IMR-90 (cell line): ENCODE measurements at regions not wholly inside any gene's neighbourhood (a gene's known extent, or its start where the extent isn't known, plus 50 kb on each side); places are given as distances from the start of the nearest gene placed in this dataset.

Experiments used
- ATAC-seq: fragments of 200-7000 bp; cut with Tn5 transposase; 2 replicates; pipeline ENCODE4 v1.9.1; 2020; ENCODE audit warnings: low read depth, mild to moderate bottlenecking, moderate library complexity
- BruUV-seq: library from RNA; stranded (reverse); fragments of 400-500 nt; replicated peaks from 2 replicates; lab custom pipeline; 2021; lab: Mats Ljungman, UMichigan
- CTCF ChIA-PET: fragments of 300-600 bp; formaldehyde crosslinking; extraction: SDS; loops from one replicate; lab custom pipeline; 2021; ENCODE audit warnings: antibody characterized with exemption; lab: Yijun Ruan, JAX
- POLR2A ChIA-PET: fragments of 300-600 bp; sonication (Branson Sonifier 250); formaldehyde crosslinking; loops from one replicate; lab custom pipeline; 2022; ENCODE audit warnings: antibody characterized with exemption; ENCODE audit not compliant: unreplicated experiment; lab: Charles Lee
- DNase-seq: peaks from one replicate; pipeline ENCODE4 v3.0.0; 2013
- H2AFZ ChIP-seq: replicated peaks from 2 replicates; pipeline ENCODE3; 2013; ENCODE audit warnings: low read length, mild to moderate bottlenecking; ENCODE audit not compliant: poor library complexity
- H2AK5ac ChIP-seq: 2 replicates; pipeline ENCODE4 v1.6.1; 2013; ENCODE audit warnings: low read depth, low read length, inconsistent platforms
- H2AK9ac ChIP-seq: replicated peaks from 2 replicates; pipeline ENCODE3; 2013; ENCODE audit warnings: mild to moderate bottlenecking, low read depth, low read length, moderate library complexity; ENCODE audit not compliant: poor library complexity
- H2BK120ac ChIP-seq: 2 replicates; pipeline ENCODE4 v1.6.1; 2013; ENCODE audit warnings: low read depth, low read length, inconsistent platforms
- H2BK15ac ChIP-seq: 3 replicates; pipeline ENCODE4 v1.6.1; 2013; ENCODE audit warnings: low read depth, low read length, inconsistent platforms
- H2BK20ac ChIP-seq: 2 replicates; pipeline ENCODE4 v1.6.1; 2013; ENCODE audit warnings: low read depth, mild to moderate bottlenecking, inconsistent platforms, low read length, moderate library complexity
- H2BK5ac ChIP-seq: 2 replicates; pipeline ENCODE4 v1.6.1; 2013; ENCODE audit warnings: mild to moderate bottlenecking, low read depth, low read length, inconsistent platforms; ENCODE audit not compliant: poor library complexity, severe bottlenecking
- H3K14ac ChIP-seq: replicated peaks from 2 replicates; pipeline ENCODE4 v1.6.1; 2013; ENCODE audit warnings: low read depth, low read length, inconsistent platforms
- H3K18ac ChIP-seq: 2 replicates; pipeline ENCODE4 v1.6.1; 2013; ENCODE audit warnings: low read depth, low read length, control low read depth
- H3K23ac ChIP-seq: 2 replicates; pipeline ENCODE4 v1.6.1; 2013; ENCODE audit warnings: low read depth, low read length, inconsistent platforms
- H3K27ac ChIP-seq: 2 replicates; pipeline ENCODE4 v1.5.1; 2013; ENCODE audit warnings: mild to moderate bottlenecking, control low read depth, low read length; ENCODE audit not compliant: insufficient read depth
- H3K27me3 ChIP-seq: 2 replicates; pipeline ENCODE4 v1.6.1; 2013; ENCODE audit warnings: low read length; ENCODE audit not compliant: control insufficient read depth, insufficient read depth
- H3K36me3 ChIP-seq: 2 replicates; pipeline ENCODE4 v1.6.1; 2013; ENCODE audit warnings: low read length, mixed read lengths; ENCODE audit not compliant: control insufficient read depth, insufficient read depth
- H3K4ac ChIP-seq: 2 replicates; pipeline ENCODE4 v1.6.1; 2013; ENCODE audit warnings: low read depth, low read length, inconsistent platforms
- H3K4me1 ChIP-seq: 2 replicates; pipeline ENCODE4 v1.6.1; 2013; ENCODE audit warnings: low read length, mixed read lengths; ENCODE audit not compliant: control insufficient read depth, insufficient read depth
- H3K4me2 ChIP-seq: 2 replicates; pipeline ENCODE4 v1.6.1; 2013; ENCODE audit warnings: low read depth, mild to moderate bottlenecking, control low read depth, low read length, moderate library complexity
- H3K4me3 ChIP-seq: 2 replicates; pipeline ENCODE4 v1.5.1; 2013; ENCODE audit warnings: low read depth, mild to moderate bottlenecking, control low read depth, low read length, moderate library complexity; ENCODE audit not compliant: insufficient read depth
- H3K56ac ChIP-seq: 2 replicates; pipeline ENCODE4 v1.6.1; 2013; ENCODE audit warnings: low read length, inconsistent platforms; ENCODE audit not compliant: insufficient read depth; ENCODE audit errors: extremely low read depth
- H3K79me1 ChIP-seq, 2 experiments: 2 replicates each; pipeline ENCODE4 v1.6.1; 2013; ENCODE audit warnings: low read length in 2 of 2, inconsistent platforms in 1 of 2, low read depth in 1 of 2
- H3K9ac ChIP-seq: 2 replicates; pipeline ENCODE4 v1.6.1; 2013; ENCODE audit warnings: low read depth, low read length, control low read depth
- H3K9me1 ChIP-seq: 2 replicates; pipeline ENCODE4 v1.6.1; 2013; ENCODE audit warnings: low read length, inconsistent platforms; ENCODE audit not compliant: insufficient read depth
- H3K9me3 ChIP-seq: 2 replicates; pipeline ENCODE4 v1.6.1; 2013; ENCODE audit warnings: low read length; ENCODE audit not compliant: control insufficient read depth, insufficient read depth
- H4K20me1 ChIP-seq: 2 replicates; pipeline ENCODE4 v1.6.1; 2013; ENCODE audit warnings: low read length, inconsistent platforms; ENCODE audit not compliant: insufficient read depth
- H4K5ac ChIP-seq: 2 replicates; pipeline ENCODE4 v1.6.1; 2013; ENCODE audit warnings: mild to moderate bottlenecking, low read depth, low read length, control low read depth
- H4K8ac ChIP-seq, 2 experiments: 2 replicates each; pipeline ENCODE4 v1.6.1; 2013; ENCODE audit warnings: low read depth in 2 of 2, low read length in 2 of 2, control low read depth in 1 of 2, inconsistent platforms in 1 of 2
- H4K91ac ChIP-seq: 2 replicates; pipeline ENCODE4 v1.6.1; 2013; ENCODE audit warnings: low read depth, low read length, inconsistent platforms; ENCODE audit not compliant: insufficient read depth
- BHLHE40 ChIP-seq: fragments of 150-350 bp; IDR thresholded peaks from 2 replicates; pipeline ENCODE4 v1.6.1; 2016; ENCODE audit warnings: mild to moderate bottlenecking, low read depth, low read length
- CHD1 ChIP-seq: IDR thresholded peaks from 2 replicates; pipeline ENCODE4 v1.6.1; 2012; ENCODE audit warnings: low read depth, low read length, improper control_type of control experiment
- FOS ChIP-seq: fragments of 150-350 bp; IDR thresholded peaks from 2 replicates; pipeline ENCODE4 v1.6.1; 2016; ENCODE audit warnings: low read depth, low read length
- NFE2L2 ChIP-seq: fragments of 150-350 bp; IDR thresholded peaks from 2 replicates; pipeline ENCODE4 v1.6.1; 2016; ENCODE audit warnings: low read depth, mild to moderate bottlenecking, low read length
- POLR2A ChIP-seq: IDR thresholded peaks from 2 replicates; pipeline ENCODE4 v1.6.1; 2012; ENCODE audit warnings: mild to moderate bottlenecking, low read depth, low read length
- SMC3 ChIP-seq: fragments of 150-350 bp; IDR thresholded peaks from 2 replicates; pipeline ENCODE4 v1.6.1; 2016; ENCODE audit warnings: low read depth, mild to moderate bottlenecking, antibody characterized with exemption, low read length, moderate library complexity
- WGBS, 2 experiments: methylation state at CpG; one replicate each; pipeline versions ENCODE4 v1.1.5 to v1.1.7; 2013; ENCODE audit warnings: missing lambda C conversion rate in 2 of 2; ENCODE audit not compliant: insufficient read length in 1 of 2; ENCODE audit errors: extremely low coverage in 2 of 2; 5-methylcytosine and 5-hydroxymethylcytosine counted together
- dilution Hi-C: fragments of 300-500 bp; cut with HindIII; formaldehyde crosslinking; loops from one replicate; pipeline ENCODE4 v1.14.3; 2018; ENCODE audit warnings: low sequenced_read_pairs; ENCODE audit not compliant: unreplicated experiment
- in situ Hi-C: fragments of 300-500 bp; cut with MboI; formaldehyde crosslinking; loops from 3 replicates; pipeline ENCODE4 v1.14.3; 2019; ENCODE audit warnings: low sequenced_read_pairs, inconsistent platforms, mixed read lengths
- intact Hi-C: fragments of 100-400 bp; cut with micrococcal nuclease; formaldehyde crosslinking; loops from 2 replicates; pipeline ENCODE4 v1.10.0; 2022
- TF ChIP-seq, protein P1 (sequence below): fragments of 150-350 bp; IDR thresholded peaks from 2 replicates; pipeline ENCODE4 v1.6.1; 2017; ENCODE audit warnings: mild to moderate bottlenecking, antibody characterized with exemption, low read length, low read depth

DNA sequence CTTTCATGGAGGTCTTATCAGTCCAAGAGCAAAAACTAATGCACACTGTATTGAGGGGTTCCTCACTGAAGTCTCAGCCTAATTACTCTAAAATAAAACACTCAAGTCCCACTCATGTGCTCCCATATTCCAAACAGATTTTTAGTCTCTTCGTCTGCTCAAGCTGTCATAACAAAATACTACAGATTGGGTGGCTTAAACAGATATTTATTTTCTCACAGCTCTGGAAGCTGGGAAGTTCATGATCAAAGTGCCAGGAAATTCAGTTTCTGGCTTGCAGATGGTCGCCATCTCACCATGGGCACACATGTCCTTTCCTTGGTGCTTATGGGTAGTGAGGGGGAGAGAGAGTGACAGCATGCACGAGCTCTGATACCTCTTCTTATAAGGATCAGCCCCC, 147.5 kb downstream of the ANXA2 start:
- Histone ChIP-seq H2BK20ac (no peak overlapping the region), H3K4me3 (no peak overlapping the region), H3K4ac (no peak overlapping the region), H3K9me3 (no peaks in the 10 kb centered on the region), H4K91ac (no peak overlapping the region), H3K36me3 (no peaks in the 10 kb centered on the region), H2AFZ (no peak overlapping the region), H3K23ac (no peak overlapping the region), H3K18ac (no peak overlapping the region), H2BK15ac (no peak overlapping the region), H3K14ac (no peak overlapping the region), H2BK5ac (no peak overlapping the region), H2AK9ac (no peak overlapping the region), H3K27ac (no peak overlapping the region), H3K79me1 (no peaks in the 10 kb centered on the region), H2AK5ac (no peak overlapping the region), H3K9me1 (no peaks in the 10 kb centered on the region), H2BK120ac (no peak overlapping the region), H3K4me1 (no peaks in the 10 kb centered on the region), H3K9ac (no peak overlapping the region), H3K27me3 (peaks cover 2% of the 10 kb centered on the region; the same call in 1 of the 2 replicates), H3K4me2 (no peak overlapping the region), H4K8ac (no peak overlapping the region), H4K20me1 (no peaks in the 10 kb centered on the region), H3K56ac (no peak overlapping the region), H4K5ac (no peak overlapping the region)
- BruUV-seq = no TSS peak
- CTCF ChIA-PET = no interaction called here
- dilution Hi-C loops (no loop called here), intact Hi-C loops (no loop called here), in situ Hi-C loops (no loop called here)
- DNase-seq = no peak
- no peak for ATAC-seq
- POLR2A ChIA-PET = no interaction called here
- TF ChIP-seq, protein P1, sequence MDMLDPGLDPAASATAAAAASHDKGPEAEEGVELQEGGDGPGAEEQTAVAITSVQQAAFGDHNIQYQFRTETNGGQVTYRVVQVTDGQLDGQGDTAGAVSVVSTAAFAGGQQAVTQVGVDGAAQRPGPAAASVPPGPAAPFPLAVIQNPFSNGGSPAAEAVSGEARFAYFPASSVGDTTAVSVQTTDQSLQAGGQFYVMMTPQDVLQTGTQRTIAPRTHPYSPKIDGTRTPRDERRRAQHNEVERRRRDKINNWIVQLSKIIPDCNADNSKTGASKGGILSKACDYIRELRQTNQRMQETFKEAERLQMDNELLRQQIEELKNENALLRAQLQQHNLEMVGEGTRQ = no peak
- no peak for TF ChIP-seq SMC3
- TF ChIP-seq NFE2L2 = no peak
- no peak for TF ChIP-seq BHLHE40
- TF ChIP-seq FOS = no peak
- no peak for TF ChIP-seq CHD1
- no peak for TF ChIP-seq POLR2A
- WGBS, 2 experiments = no CpG with 5 or more reads among the region's 3 CpGs
